ENCODE measurements at regions not wholly inside any gene's neighbourhood (a gene's known extent, or its start where the extent isn't known, plus 50 kb on each side); places are given as distances from the start of the nearest gene placed in this dataset.

GRCh38 chr1:79373481-79374125 lies 367.1 kb upstream of the ADGRL4 start:
- H3K4me2 ChIP-seq (ENCODE audit: low read length), result no peak overlapping the region
- no peaks in the 10 kb centered on the region for H3K4me1 ChIP-seq (ENCODE audit: insufficient read depth, low read length, poor library complexity, severe bottlenecking)
- POLR2A ChIA-PET, result no interaction called here
- H4K20me1 ChIP-seq (ENCODE audit: insufficient read depth, low read length), result no peaks in the 10 kb centered on the region
- intact Hi-C loops (cut with micrococcal nuclease; ENCODE audit: unreplicated experiment), result no loop called here
- no peaks in the 10 kb centered on the region for H3K9me3 ChIP-seq (ENCODE audit: low read length)
- DNase-seq (ENCODE audit: low spot score), result no peak
- no peak overlapping the region for H3K4me3 ChIP-seq (ENCODE audit: low read depth, low read length, poor library complexity, severe bottlenecking)
- H3K9me2 ChIP-seq (ENCODE audit: insufficient read depth, low read length), result no peaks in the 10 kb centered on the region
- no peak overlapping the region for H2AFZ ChIP-seq (ENCODE audit: low read length)
- H3K27ac ChIP-seq (ENCODE audit: low read depth, low read length, poor library complexity, severe bottlenecking), result no peak overlapping the region
- no TSS peak for BruUV-seq (replicated peaks)
- TF ChIP-seq CTCF (conservative IDR thresholded peaks at IDR 0.05; ENCODE audit: low read length) (no peak), EZH2phosphoT487 (IDR thresholded peaks at IDR 0.05; ENCODE audit: borderline replicate concordance, low read depth, low read length) (no peak)
- no peaks in the 10 kb centered on the region for H3K79me2 ChIP-seq (ENCODE audit: insufficient read depth, low read depth, low read length)
- H3K36me3 ChIP-seq (ENCODE audit: insufficient read depth, low read length), result no peaks in the 10 kb centered on the region
- CTCF ChIA-PET (ENCODE audit: unreplicated experiment), result no interaction called here

- Histone ChIP-seq H3K9me3 (ENCODE audit: low read length) (no peaks in the 10 kb centered on the region), H3K36me3 (ENCODE audit: insufficient read depth, low read length) (no peaks in the 10 kb centered on the region), H3K9me2 (ENCODE audit: insufficient read depth, low read length) (no peaks in the 10 kb centered on the region), H4K20me1 (ENCODE audit: insufficient read depth, low read length) (no peaks in the 10 kb centered on the region), H2AFZ (ENCODE audit: low read length) (no peak overlapping the region), H3K4me2 (ENCODE audit: low read length) (no peak overlapping the region), H3K79me2 (ENCODE audit: insufficient read depth, low read depth, low read length) (no peaks in the 10 kb centered on the region), H3K4me1 (ENCODE audit: insufficient read depth, low read length, poor library complexity, severe bottlenecking) (no peaks in the 10 kb centered on the region), H3K27ac (ENCODE audit: low read depth, low read length, poor library complexity, severe bottlenecking) (no peak overlapping the region), H3K4me3 (ENCODE audit: low read depth, low read length, poor library complexity, severe bottlenecking) (no peak overlapping the region)
- ChIA-PET CTCF (ENCODE audit: unreplicated experiment) (no interaction called here), POLR2A (no interaction called here)
- no peak for DNase-seq (ENCODE audit: low spot score)
- no TSS peak for BruUV-seq (replicated peaks)
- no peak for TF ChIP-seq CTCF (conservative IDR thresholded peaks at IDR 0.05; ENCODE audit: low read length)
- TF ChIP-seq EZH2phosphoT487 (IDR thresholded peaks at IDR 0.05; ENCODE audit: borderline replicate concordance, low read depth, low read length), result no peak
- intact Hi-C loops (cut with micrococcal nuclease; ENCODE audit: unreplicated experiment), result no loop called here
Observed at GRCh38 chr1:79371802-79372201, 365.3 kb upstream of the ADGRL4 start.

GRCh38 chr1:79369091-79369490 lies 362.6 kb upstream of the ADGRL4 start:
- Histone ChIP-seq H3K4me2 (ENCODE audit: low read length) (no peak overlapping the region), H2AFZ (ENCODE audit: low read length) (no peak overlapping the region), H3K36me3 (ENCODE audit: insufficient read depth, low read length) (no peaks in the 10 kb centered on the region), H3K9me2 (ENCODE audit: insufficient read depth, low read length) (no peaks in the 10 kb centered on the region), H3K4me3 (ENCODE audit: low read depth, low read length, poor library complexity, severe bottlenecking) (no peak overlapping the region), H4K20me1 (ENCODE audit: insufficient read depth, low read length) (no peaks in the 10 kb centered on the region), H3K79me2 (ENCODE audit: insufficient read depth, low read depth, low read length) (no peaks in the 10 kb centered on the region), H3K4me1 (ENCODE audit: insufficient read depth, low read length, poor library complexity, severe bottlenecking) (no peaks in the 10 kb centered on the region), H3K9me3 (ENCODE audit: low read length) (no peaks in the 10 kb centered on the region), H3K27ac (ENCODE audit: low read depth, low read length, poor library complexity, severe bottlenecking) (no peak overlapping the region)
- POLR2A ChIA-PET, result interaction anchor here (1.7 kb wide), 1 partner anchor 10 kb away, joined by 3 read pairs; no protein-coding TSS in a partner anchor
- CTCF ChIA-PET (ENCODE audit: unreplicated experiment), result no interaction called here
- intact Hi-C loops (cut with micrococcal nuclease; ENCODE audit: unreplicated experiment), result no loop called here
- TF ChIP-seq EZH2phosphoT487 (IDR thresholded peaks at IDR 0.05; ENCODE audit: borderline replicate concordance, low read depth, low read length), result no peak
- no peak for TF ChIP-seq CTCF (conservative IDR thresholded peaks at IDR 0.05; ENCODE audit: low read length)
- no TSS peak for BruUV-seq (replicated peaks)
- no peak for DNase-seq (ENCODE audit: low spot score)
